SK-N-SH (cell line): ENCODE measurements at regions not wholly inside any gene's neighbourhood (a gene's known extent, or its start where the extent isn't known, plus 50 kb on each side); places are given as distances from the start of the nearest gene placed in this dataset.

Experiments
- NRF1 ChIP-seq: IDR thresholded peaks from 2 replicates; pipeline ENCODE4 v1.6.1; 2012; ENCODE audit warnings: low read depth, mild to moderate bottlenecking, low read length
- RAD21 ChIP-seq: IDR thresholded peaks from 2 replicates; pipeline ENCODE4 v1.6.1; 2012; ENCODE audit warnings: mild to moderate bottlenecking, low read length
- RFX5 ChIP-seq: IDR thresholded peaks from 2 replicates; pipeline ENCODE4 v1.6.1; 2012; ENCODE audit warnings: mild to moderate bottlenecking, improper control_type of control experiment, low read length
- TAF1 ChIP-seq: IDR thresholded peaks from 2 replicates; pipeline ENCODE4 v1.6.1; 2012; ENCODE audit warnings: low read depth, mild to moderate bottlenecking, low read length, moderate library complexity, borderline replicate concordance
- TF ChIP-seq, protein P1 (sequence below): fragments of 200-600 bp; sonication (generic); IDR thresholded peaks from 2 replicates; pipeline ENCODE4 v1.6.1; 2017; ENCODE audit warnings: antibody characterized with exemption, mild to moderate bottlenecking, moderate library complexity

DNA sequence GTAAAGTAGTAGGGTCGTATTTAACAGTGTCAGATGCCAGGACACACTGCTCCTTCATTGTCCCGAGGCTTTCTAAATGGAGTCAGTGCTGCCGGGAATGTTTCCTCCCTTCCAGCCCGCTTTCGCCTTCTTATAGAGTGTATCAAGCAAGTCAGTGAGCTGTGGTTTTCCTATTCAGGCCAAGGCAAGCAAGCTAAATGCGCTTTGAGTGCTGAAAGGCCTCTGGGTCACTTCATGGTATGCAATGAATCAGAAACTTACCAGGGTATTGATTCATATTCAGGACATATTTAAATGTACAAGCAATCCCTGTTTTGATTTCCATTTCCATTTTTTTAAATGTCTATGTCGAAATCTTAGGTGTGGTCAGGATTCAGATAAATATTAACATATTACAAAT, 327.9 kb upstream of the SOX9 start:
- TF ChIP-seq, protein P1, sequence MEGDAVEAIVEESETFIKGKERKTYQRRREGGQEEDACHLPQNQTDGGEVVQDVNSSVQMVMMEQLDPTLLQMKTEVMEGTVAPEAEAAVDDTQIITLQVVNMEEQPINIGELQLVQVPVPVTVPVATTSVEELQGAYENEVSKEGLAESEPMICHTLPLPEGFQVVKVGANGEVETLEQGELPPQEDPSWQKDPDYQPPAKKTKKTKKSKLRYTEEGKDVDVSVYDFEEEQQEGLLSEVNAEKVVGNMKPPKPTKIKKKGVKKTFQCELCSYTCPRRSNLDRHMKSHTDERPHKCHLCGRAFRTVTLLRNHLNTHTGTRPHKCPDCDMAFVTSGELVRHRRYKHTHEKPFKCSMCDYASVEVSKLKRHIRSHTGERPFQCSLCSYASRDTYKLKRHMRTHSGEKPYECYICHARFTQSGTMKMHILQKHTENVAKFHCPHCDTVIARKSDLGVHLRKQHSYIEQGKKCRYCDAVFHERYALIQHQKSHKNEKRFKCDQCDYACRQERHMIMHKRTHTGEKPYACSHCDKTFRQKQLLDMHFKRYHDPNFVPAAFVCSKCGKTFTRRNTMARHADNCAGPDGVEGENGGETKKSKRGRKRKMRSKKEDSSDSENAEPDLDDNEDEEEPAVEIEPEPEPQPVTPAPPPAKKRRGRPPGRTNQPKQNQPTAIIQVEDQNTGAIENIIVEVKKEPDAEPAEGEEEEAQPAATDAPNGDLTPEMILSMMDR, result no peak
- TF ChIP-seq RAD21, result no peak
- TF ChIP-seq TAF1, result 0 out of 2 replicates have a peak, but pooled peaks have one; percentile 14
- TF ChIP-seq RFX5, result no peak
- no peak for TF ChIP-seq NRF1
